Motor neuron (in vitro differentiated cells): ENCODE measurements at regions not wholly inside any gene's neighbourhood (a gene's known extent, or its start where the extent isn't known, plus 50 kb on each side); places are given as distances from the start of the nearest gene placed in this dataset.
"Not testable (repeated sequence)": the region's sequence is repeated elsewhere in the genome, so short reads cannot be mapped to it uniquely, and the experiment has no call there.

Source experiments
- ATAC-seq, 8 experiments: fragments of 200-7000 bp; cut with Tn5 transposase; replicated peaks in 6 of 8; 2 replicates each; pipeline ENCODE4 v1.8.0; 2021; ENCODE audit warnings: mild to moderate bottlenecking in 8 of 8, moderate library complexity in 8 of 8
- H3K27ac ChIP-seq, 2 donors: fragments of 250-450 bp; sonication (Bioruptor Pico); 2 replicates each; pipeline ENCODE4 v1.9.0; 2021; ENCODE audit warnings: antibody characterized with exemption in 2 of 2, mild to moderate bottlenecking in 2 of 2, moderate library complexity in 1 of 2
- H3K4me1 ChIP-seq, 2 donors: fragments of 250-450 bp; sonication (Bioruptor Pico); replicated peaks in 1 of 2; 2 replicates each; pipeline ENCODE4 v1.6.1; 2021; ENCODE audit warnings: antibody characterized with exemption in 2 of 2, mild to moderate bottlenecking in 2 of 2, moderate library complexity in 1 of 2
- H3K4me3 ChIP-seq, 5 donors: fragments of 250-450 bp; sonication (Bioruptor Pico); 2 replicates each; pipeline ENCODE4 v1.9.0; 2021; ENCODE audit warnings: antibody characterized with exemption in 5 of 5, mild to moderate bottlenecking in 5 of 5, moderate library complexity in 4 of 5
- WGBS, 10 experiments: fragments of 450-650 bp; shearing (Covaris generic); methylation state at CpG; one replicate each; pipeline ENCODE4 v1.0.0; 2022; 5-methylcytosine and 5-hydroxymethylcytosine counted together
- in situ Hi-C, 9 experiments: fragments of 400-800 bp; cut with MboI; loops; one replicate each; pipeline ENCODE4 v1.15.0; 2021; ENCODE audit warnings: low sequenced_read_pairs in 9 of 9, low pct_unique_long_range_greater_than_20kb in 2 of 9; ENCODE audit not compliant: unreplicated experiment in 9 of 9

GRCh38 chr5:43824325-43824964, 221.5 kb downstream of the NNT start:
- H3K4me1 ChIP-seq, in situ Hi-C loops, H3K27ac ChIP-seq, ATAC-seq, H3K4me3 ChIP-seq: not testable (repeated sequence)
- no CpG with 5 or more reads among the region's 26 CpGs for WGBS, 10 experiments

- H3K4me1 ChIP-seq, H3K4me3 ChIP-seq, H3K27ac ChIP-seq, ATAC-seq, in situ Hi-C loops: not testable (repeated sequence)
- WGBS, 10 experiments, result 78% methylated on average over 1 of the region's 1 CpG; no CpG with 5 or more reads in 9 of the 10 experiments
Observed at GRCh38 chr5:43818394-43818793, 215.4 kb downstream of the NNT start.

GRCh38 chr5:43815497-43815896, 212.5 kb downstream of the NNT start:
- no peak for ATAC-seq
- Histone ChIP-seq H3K4me3 (no peak overlapping the region), H3K4me1 (no peaks in the 10 kb centered on the region), H3K27ac (no peak overlapping the region)
- in situ Hi-C loops, result no loop called here

- no peak for ATAC-seq
- no peak overlapping the region for H3K4me3 ChIP-seq
- in situ Hi-C loops, result no loop called here
- no peaks in the 10 kb centered on the region for H3K4me1 ChIP-seq
- H3K27ac ChIP-seq, result no peak overlapping the region
Observed at GRCh38 chr5:43804723-43805122, 201.7 kb downstream of the NNT start.

GRCh38 chr5:43804041-43804440, 201.1 kb downstream of the NNT start:
- ATAC-seq, result no peak
- in situ Hi-C loops, result no loop called here
- no peak overlapping the region for H3K4me3 ChIP-seq
- no peaks in the 10 kb centered on the region for H3K4me1 ChIP-seq
- H3K27ac ChIP-seq, result no peak overlapping the region
- WGBS, 10 experiments, result 0 to 100% (median 83%) methylated on average over 1 to 3 of the region's 3 CpGs; no CpG with 5 or more reads in 1 of the 10 experiments

- 0 to 96% (median 70%) methylated on average over 1 to 3 of the region's 3 CpGs; no CpG with 5 or more reads in 3 of the 10 experiments for WGBS, 10 experiments
- ATAC-seq, result no peak
- no peak overlapping the region for H3K4me3 ChIP-seq
- H3K4me1 ChIP-seq, result no peaks in the 10 kb centered on the region
- H3K27ac ChIP-seq, result no peak overlapping the region
- in situ Hi-C loops, result no loop called here
Observed at GRCh38 chr5:43802651-43803050, 199.7 kb downstream of the NNT start.

GRCh38 chr5:43802119-43802518, 199.1 kb downstream of the NNT start:
- in situ Hi-C loops, result no loop called here
- 0 to 75% (median 22%) methylated on average over 1 of the region's 1 CpG; no CpG with 5 or more reads in 4 of the 10 experiments for WGBS, 10 experiments

GRCh38 chr5:43798740-43799139, 195.8 kb downstream of the NNT start:
- ATAC-seq, result no peak
- in situ Hi-C loops, result no loop called here
- no peaks in the 10 kb centered on the region for H3K4me1 ChIP-seq
- H3K27ac ChIP-seq, result no peak overlapping the region
- no peak overlapping the region for H3K4me3 ChIP-seq

More at GRCh38 chr5:43802119-43802518, 199.1 kb downstream of the NNT start:
- H3K4me1 ChIP-seq, result no peaks in the 10 kb centered on the region
- no peak overlapping the region for H3K27ac ChIP-seq
- no peak overlapping the region for H3K4me3 ChIP-seq
- ATAC-seq, result no peak

- H3K4me3 ChIP-seq, H3K4me1 ChIP-seq, ATAC-seq, H3K27ac ChIP-seq, in situ Hi-C loops: not testable (repeated sequence)
- 20 to 33% methylated on average over 1 to 2 of the region's 6 CpGs; no CpG with 5 or more reads in 8 of the 10 experiments for WGBS, 10 experiments
Observed at GRCh38 chr5:43791880-43792279, 188.9 kb downstream of the NNT start.

GRCh38 chr5:43785198-43785597, 182.2 kb downstream of the NNT start:
- H3K4me1 ChIP-seq, result no peaks in the 10 kb centered on the region
- no peak for ATAC-seq
- H3K27ac ChIP-seq, result no peak overlapping the region
- no peak overlapping the region for H3K4me3 ChIP-seq
- in situ Hi-C loops, result no loop called here
- WGBS, 10 experiments, result 0 to 87% (median 63%) methylated on average over 1 to 3 of the region's 3 CpGs

- Histone ChIP-seq H3K27ac (no peak overlapping the region), H3K4me1 (no peaks in the 10 kb centered on the region), H3K4me3 (no peak overlapping the region)
- in situ Hi-C loops, result no loop called here
- no peak for ATAC-seq
- WGBS, 10 experiments, result 0 to 80% (median 50%) methylated on average over 1 of the region's 1 CpG; no CpG with 5 or more reads in 7 of the 10 experiments
Observed at GRCh38 chr5:43780586-43780985, 177.6 kb downstream of the NNT start.

GRCh38 chr5:43774881-43775399, 172.0 kb downstream of the NNT start:
- Histone ChIP-seq H3K4me3 (no peak overlapping the region), H3K27ac (no peak overlapping the region), H3K4me1 (peaks cover 8 to 10% of the 10 kb centered on the region in 2 donors)
- 88 to 100% (median 100%) methylated on average over 1 of the region's 1 CpG; no CpG with 5 or more reads in 2 of the 10 experiments for WGBS, 10 experiments
- no peak for ATAC-seq
- in situ Hi-C loops, result no loop called here

GRCh38 chr5:43773478-43773844, 170.5 kb downstream of the NNT start:
- in situ Hi-C loops, result no loop called here
- Histone ChIP-seq H3K4me1 (peaks cover 8 to 10% of the 10 kb centered on the region in 2 donors), H3K27ac (no peak overlapping the region), H3K4me3 (no peak overlapping the region)
- 8 to 100% (median 76%) methylated on average over 1 of the region's 1 CpG; no CpG with 5 or more reads in 2 of the 10 experiments for WGBS, 10 experiments
- no peak for ATAC-seq

GRCh38 chr5:43772764-43773477, 169.9 kb downstream of the NNT start:
- in situ Hi-C loops, result no loop called here

More at GRCh38 chr5:43772764-43773477, 169.9 kb downstream of the NNT start:
- H3K4me1 ChIP-seq, result peaks cover 8 to 10% of the 10 kb centered on the region in 2 donors
- 37 to 100% (median 79%) methylated on average over 1 to 5 of the region's 5 CpGs for WGBS, 10 experiments
- peak in 4 of 8 experiments; percentile 38 to 87 (median 74) for ATAC-seq
- H3K27ac ChIP-seq, result peak overlapping the region in 1 of 2 donors; percentile 33
- no peak overlapping the region for H3K4me3 ChIP-seq
